Gastroesophageal sphincter (tissue), 3 donors: ENCODE measurements at regions not wholly inside any gene's neighbourhood (a gene's known extent, or its start where the extent isn't known, plus 50 kb on each side); places are given as distances from the start of the nearest gene placed in this dataset.

Experiments
- CTCF ChIP-seq, 4 experiments: fragments of 200-600 bp in 2 of 4; fragments of 450-650 bp in 2 of 4; sonication (generic) in 1 of 4; IDR thresholded peaks; one replicate each; pipeline ENCODE4 v1.5.1; 2017 to 2019; ENCODE audit warnings: antibody characterized with exemption in 4 of 4, mild to moderate bottlenecking in 2 of 4, moderate library complexity in 2 of 4
- EP300 ChIP-seq: sonication (generic); formaldehyde crosslinking; IDR thresholded peaks from one replicate; pipeline ENCODE4 v1.6.1; 2017; ENCODE audit warnings: antibody characterized with exemption, mild to moderate bottlenecking
- POLR2A ChIP-seq, 2 donors: fragments of 450-650 bp; IDR thresholded peaks; one replicate each; pipeline ENCODE4 v1.6.1; 2017; ENCODE audit warnings: antibody characterized with exemption in 2 of 2, mild to moderate bottlenecking in 2 of 2, moderate library complexity in 1 of 2
- POLR2AphosphoS5 ChIP-seq: sonication (generic); formaldehyde crosslinking; IDR thresholded peaks from one replicate; pipeline ENCODE4 v1.6.1; 2017; ENCODE audit warnings: antibody characterized with exemption

- TF ChIP-seq POLR2AphosphoS5 (no peak), CTCF (IDR thresholded peaks at IDR 0.05) (no peak), EP300 (no peak), POLR2A (IDR thresholded peaks at IDR 0.05) (no peak)
Observed at GRCh38 chr18:67354091-67354490, 162.4 kb downstream of the DSEL start.
